PC-9 (cell line): ENCODE measurements at regions not wholly inside any gene's neighbourhood (a gene's known extent, or its start where the extent isn't known, plus 50 kb on each side); places are given as distances from the start of the nearest gene placed in this dataset.

ENCODE experiments used
- BruUV-seq: library from RNA; stranded (reverse); fragments of 400-500 nt; replicated peaks from 2 replicates; lab custom pipeline; 2021; lab: Mats Ljungman, UMichigan
- CTCF ChIA-PET: fragments of 300-600 bp; sonication (Branson Sonifier 250); formaldehyde crosslinking; loops from one replicate; lab custom pipeline; 2022; ENCODE audit warnings: antibody characterized with exemption; lab: Charles Lee
- POLR2A ChIA-PET: fragments of 300-600 bp; sonication (Branson Sonifier 250); formaldehyde crosslinking; loops from one replicate; lab custom pipeline; 2022; ENCODE audit warnings: antibody characterized with exemption; ENCODE audit not compliant: unreplicated experiment; lab: Charles Lee
- DNase-seq, 2 experiments: peaks; one replicate each; pipeline versions ENCODE4 v3.0.0 to v3.0.0-alpha.2; 2015 to 2022; ENCODE audit warnings: mixed read lengths in 1 of 2
- H2AFZ ChIP-seq: fragments of 200-600 bp; sonication (generic); 2 replicates; pipeline ENCODE4 v1.8.1; 2017; ENCODE audit warnings: antibody characterized with exemption
- H3F3A ChIP-seq: fragments of 200-600 bp; sonication (generic); 2 replicates; pipeline ENCODE4 v1.8.1; 2017; ENCODE audit warnings: antibody characterized with exemption, mild to moderate bottlenecking, low read depth; ENCODE audit not compliant: insufficient read depth
- H3K27ac ChIP-seq: fragments of 200-600 bp; sonication (generic); 2 replicates; pipeline ENCODE4 v1.6.1; 2016; ENCODE audit warnings: mixed run types
- H3K27me3 ChIP-seq: fragments of 200-600 bp; sonication (generic); 2 replicates; pipeline ENCODE4 v1.6.1; 2016; ENCODE audit warnings: low read depth, mixed run types; ENCODE audit not compliant: insufficient read depth
- H3K36me3 ChIP-seq: fragments of 200-600 bp; sonication (generic); 2 replicates; pipeline ENCODE4 v1.6.1; 2016; ENCODE audit warnings: low read depth, mixed run types
- H3K4me1 ChIP-seq: fragments of 200-600 bp; sonication (generic); replicated peaks from 2 replicates; pipeline ENCODE4 v1.6.1; 2016; ENCODE audit warnings: mixed run types; ENCODE audit not compliant: insufficient read depth
- H3K4me2 ChIP-seq: fragments of 200-600 bp; sonication (generic); 2 replicates; pipeline ENCODE4 v1.6.1; 2017; ENCODE audit warnings: mixed run types
- H3K4me3 ChIP-seq: fragments of 200-600 bp; sonication (generic); 2 replicates; pipeline ENCODE4 v1.6.1; 2016; ENCODE audit warnings: mixed run types
- H3K79me2 ChIP-seq: fragments of 200-600 bp; sonication (generic); 2 replicates; pipeline ENCODE4 v1.6.1; 2017; ENCODE audit warnings: low read depth, mixed run types
- H3K9me2 ChIP-seq: fragments of 200-600 bp; sonication (generic); 2 replicates; pipeline ENCODE4 v1.8.1; 2017; ENCODE audit warnings: mild to moderate bottlenecking; ENCODE audit not compliant: insufficient read depth
- H3K9me3 ChIP-seq: fragments of 200-600 bp; sonication (generic); 2 replicates; pipeline ENCODE4 v1.8.1; 2016; ENCODE audit warnings: low read depth; ENCODE audit not compliant: insufficient read depth
- H4K20me1 ChIP-seq: fragments of 200-600 bp; sonication (generic); 2 replicates; pipeline ENCODE4 v1.8.1; 2017; ENCODE audit not compliant: insufficient read depth
- CTCF ChIP-seq: fragments of 200-600 bp; sonication (generic); conservative IDR thresholded peaks from 2 replicates; pipeline ENCODE4 v1.6.1; 2017; ENCODE audit warnings: mixed run types, antibody characterized with exemption, mild to moderate bottlenecking, moderate library complexity
- EZH2 ChIP-seq: fragments of 200-600 bp; sonication (generic); IDR thresholded peaks from 2 replicates; pipeline ENCODE4 v1.8.0; 2017; ENCODE audit warnings: antibody characterized with exemption, low read depth
- intact Hi-C: fragments of 100-400 bp; cut with micrococcal nuclease; formaldehyde crosslinking; loops from one replicate; pipeline ENCODE4 v1.10.0; 2022; ENCODE audit not compliant: unreplicated experiment

GRCh38 chr3:81043660-81044199 is 717.7 kb downstream of the GBE1 start:
- H4K20me1 ChIP-seq = no peaks in the 10 kb centered on the region
- ChIA-PET CTCF (interaction anchor here (0.5 kb wide), 1 partner anchor 115 kb away, joined by 3 read pairs; no protein-coding TSS in a partner anchor), POLR2A (no interaction called here)
- TF ChIP-seq CTCF (no peak), EZH2 (no peak)
- no peak overlapping the region for H2AFZ ChIP-seq
- no peaks in the 10 kb centered on the region for H3F3A ChIP-seq
- H3K79me2 ChIP-seq = no peaks in the 10 kb centered on the region
- intact Hi-C loops = no loop called here
- H3K4me3 ChIP-seq = no peak overlapping the region
- no peaks in the 10 kb centered on the region for H3K27me3 ChIP-seq
- no peaks in the 10 kb centered on the region for H3K4me1 ChIP-seq
- no peaks in the 10 kb centered on the region for H3K9me3 ChIP-seq
- H3K27ac ChIP-seq = no peak overlapping the region
- no peak for DNase-seq
- BruUV-seq = no TSS peak
- H3K4me2 ChIP-seq = no peak overlapping the region
- no peaks in the 10 kb centered on the region for H3K36me3 ChIP-seq
- H3K9me2 ChIP-seq = no peaks in the 10 kb centered on the region

- H3F3A ChIP-seq = no peaks in the 10 kb centered on the region
- H3K79me2 ChIP-seq = no peaks in the 10 kb centered on the region
- no peak for DNase-seq
- BruUV-seq = no TSS peak
- ChIA-PET CTCF (no interaction called here), POLR2A (no interaction called here)
- H3K4me2 ChIP-seq = no peak overlapping the region
- intact Hi-C loops = no loop called here
- H3K9me3 ChIP-seq = no peaks in the 10 kb centered on the region
- no peaks in the 10 kb centered on the region for H3K27me3 ChIP-seq
- H3K27ac ChIP-seq = no peak overlapping the region
- H3K36me3 ChIP-seq = no peaks in the 10 kb centered on the region
- no peaks in the 10 kb centered on the region for H4K20me1 ChIP-seq
- H3K9me2 ChIP-seq = no peaks in the 10 kb centered on the region
- no peak overlapping the region for H3K4me3 ChIP-seq
- no peaks in the 10 kb centered on the region for H3K4me1 ChIP-seq
- no peak overlapping the region for H2AFZ ChIP-seq
- TF ChIP-seq CTCF (no peak), EZH2 (no peak)
These were observed 718.4 kb downstream of the GBE1 start for GRCh38 chr3:81043009-81043408.

- Histone ChIP-seq H3K9me2 (no peaks in the 10 kb centered on the region), H2AFZ (no peak overlapping the region), H3K4me2 (no peak overlapping the region), H3F3A (no peaks in the 10 kb centered on the region), H3K27ac (no peak overlapping the region), H3K36me3 (no peaks in the 10 kb centered on the region), H4K20me1 (no peaks in the 10 kb centered on the region), H3K27me3 (no peaks in the 10 kb centered on the region), H3K4me3 (no peak overlapping the region), H3K79me2 (no peaks in the 10 kb centered on the region), H3K4me1 (no peaks in the 10 kb centered on the region), H3K9me3 (no peaks in the 10 kb centered on the region)
- CTCF ChIA-PET = no interaction called here
- DNase-seq = no peak
- TF ChIP-seq CTCF (no peak), EZH2 (no peak)
- POLR2A ChIA-PET = no interaction called here
- intact Hi-C loops = no loop called here
- no TSS peak for BruUV-seq
These were observed 720.1 kb downstream of the GBE1 start for GRCh38 chr3:81041331-81041730.
